HepG2 (cell line): ENCODE measurements at regions not wholly inside any gene's neighbourhood (a gene's known extent, or its start where the extent isn't known, plus 50 kb on each side); places are given as distances from the start of the nearest gene placed in this dataset.

Experiments
- ARID4A ChIP-seq: sonication (generic); formaldehyde crosslinking; IDR thresholded peaks from 2 replicates; pipeline ENCODE4 v1.5.0; 2020; ENCODE audit warnings: mild to moderate bottlenecking, missing genetic modification reagents, borderline replicate concordance
- DDIT3 ChIP-seq: sonication (generic); formaldehyde crosslinking; IDR thresholded peaks from 2 replicates; pipeline ENCODE4 v1.4.0; 2020; ENCODE audit warnings: mild to moderate bottlenecking, missing genetic modification reagents
- DMAP1 ChIP-seq: IDR thresholded peaks from 2 replicates; pipeline ENCODE4 v1.6.1; 2016
- GRHL1 ChIP-seq: sonication (generic); formaldehyde crosslinking; conservative IDR thresholded peaks from 2 replicates; pipeline ENCODE4 v1.8.0; 2022; ENCODE audit warnings: missing genetic modification reagents
- SATB2 ChIP-seq: sonication (generic); formaldehyde crosslinking; IDR thresholded peaks from 2 replicates; pipeline ENCODE4 v1.5.0; 2020; ENCODE audit warnings: missing genetic modification reagents
- SETDB1 ChIP-seq: sonication (generic); formaldehyde crosslinking; IDR thresholded peaks from 2 replicates; pipeline ENCODE4 v1.5.1; 2020; ENCODE audit warnings: missing genetic modification reagents, mild to moderate bottlenecking, borderline replicate concordance
- THAP9 ChIP-seq: sonication (generic); formaldehyde crosslinking; IDR thresholded peaks from 2 replicates; pipeline ENCODE4; 2020; ENCODE audit warnings: missing genetic modification reagents, mild to moderate bottlenecking, borderline replicate concordance
- ZBTB40 ChIP-seq, 2 experiments: fragments of 450-650 bp in 1 of 2; sonication (generic) in 1 of 2; formaldehyde crosslinking in 1 of 2; IDR thresholded peaks; 2 replicates each; pipeline versions ENCODE4 v1.6.1 to v1.8.0; 2016 to 2022; ENCODE audit warnings: antibody characterized with exemption in 1 of 2, mild to moderate bottlenecking in 1 of 2, missing genetic modification reagents in 1 of 2

- no peak for TF ChIP-seq ZBTB40 (IDR thresholded peaks at IDR 0.05)
- 0 out of 2 replicates have a peak, but pooled peaks have one; percentile 34 for TF ChIP-seq ZBTB40 (CRISPR knock-in tag; IDR thresholded peaks at IDR 0.05)
- TF ChIP-seq DMAP1 (CRISPR knock-in tag), result no peak
- peak; percentile 31; the same call in 1 of the 2 replicates for TF ChIP-seq ARID4A
- no peak for TF ChIP-seq GRHL1
- no peak for TF ChIP-seq SETDB1 (CRISPR knock-in tag)
- peak; percentile 65 for TF ChIP-seq THAP9
- TF ChIP-seq DDIT3 (CRISPR knock-in tag), result no peak
- no peak for TF ChIP-seq SATB2 (CRISPR knock-in tag)
These were observed 439.8 kb downstream of the RNF144A start (continued) for GRCh38 chr2:7356909-7357584.
